22Rv1 (cell line): ENCODE measurements at regions not wholly inside any gene's neighbourhood (a gene's known extent, or its start where the extent isn't known, plus 50 kb on each side); places are given as distances from the start of the nearest gene placed in this dataset.

Experiments used
- CTCF ChIP-seq: fragments of 450-650 bp; IDR thresholded peaks from 2 replicates; pipeline ENCODE4 v1.5.1; 2017; ENCODE audit warnings: mild to moderate bottlenecking
- ZFX ChIP-seq: fragments of 450-650 bp; IDR thresholded peaks from 2 replicates; pipeline ENCODE4 v1.6.1; 2017; ENCODE audit warnings: antibody characterized with exemption, borderline replicate concordance

- TF ChIP-seq CTCF = no peak
- TF ChIP-seq ZFX = no peak
Measured at GRCh38 chrX:6861456-6861855, 286.1 kb upstream of the STS start.
